ENCODE measurements at regions not wholly inside any gene's neighbourhood (a gene's known extent, or its start where the extent isn't known, plus 50 kb on each side); places are given as distances from the start of the nearest gene placed in this dataset.

GRCh38 chr21:22343303-22343702 lies 1345.1 kb downstream of the NCAM2 start:
- TF ChIP-seq CTCF (IDR thresholded peaks at IDR 0.05) (no peak), POLR2A (IDR thresholded peaks at IDR 0.05) (no peak)

Measured in right lobe of liver (tissue), 4 donors.